ENCODE measurements at regions not wholly inside any gene's neighbourhood (a gene's known extent, or its start where the extent isn't known, plus 50 kb on each side); places are given as distances from the start of the nearest gene placed in this dataset.

GRCh38 chr6:93624408-93624807, 205.0 kb upstream of the EPHA7 start:
- TF ChIP-seq, protein P1, sequence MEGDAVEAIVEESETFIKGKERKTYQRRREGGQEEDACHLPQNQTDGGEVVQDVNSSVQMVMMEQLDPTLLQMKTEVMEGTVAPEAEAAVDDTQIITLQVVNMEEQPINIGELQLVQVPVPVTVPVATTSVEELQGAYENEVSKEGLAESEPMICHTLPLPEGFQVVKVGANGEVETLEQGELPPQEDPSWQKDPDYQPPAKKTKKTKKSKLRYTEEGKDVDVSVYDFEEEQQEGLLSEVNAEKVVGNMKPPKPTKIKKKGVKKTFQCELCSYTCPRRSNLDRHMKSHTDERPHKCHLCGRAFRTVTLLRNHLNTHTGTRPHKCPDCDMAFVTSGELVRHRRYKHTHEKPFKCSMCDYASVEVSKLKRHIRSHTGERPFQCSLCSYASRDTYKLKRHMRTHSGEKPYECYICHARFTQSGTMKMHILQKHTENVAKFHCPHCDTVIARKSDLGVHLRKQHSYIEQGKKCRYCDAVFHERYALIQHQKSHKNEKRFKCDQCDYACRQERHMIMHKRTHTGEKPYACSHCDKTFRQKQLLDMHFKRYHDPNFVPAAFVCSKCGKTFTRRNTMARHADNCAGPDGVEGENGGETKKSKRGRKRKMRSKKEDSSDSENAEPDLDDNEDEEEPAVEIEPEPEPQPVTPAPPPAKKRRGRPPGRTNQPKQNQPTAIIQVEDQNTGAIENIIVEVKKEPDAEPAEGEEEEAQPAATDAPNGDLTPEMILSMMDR (IDR thresholded peaks at IDR 0.05): no peak
- no peak for DNase-seq
- Mint-ChIP-seq H3K4me3 (no peak overlapping the region), H3K27ac (no peak overlapping the region), H3K9me3 (no peaks in the 10 kb centered on the region), H3K4me1 (peaks cover 3% of the 10 kb centered on the region), H3K27me3 (ENCODE audit: low read depth, poor library complexity) (no peaks in the 10 kb centered on the region), H3K36me3 (ENCODE audit: low read depth) (no peaks in the 10 kb centered on the region)

GRCh38 chr6:93621442-93621841, 202.1 kb upstream of the EPHA7 start:
- Mint-ChIP-seq H3K27me3 (ENCODE audit: low read depth, poor library complexity) (no peaks in the 10 kb centered on the region), H3K4me1 (peaks cover 3% of the 10 kb centered on the region), H3K27ac (no peak overlapping the region), H3K4me3 (no peak overlapping the region), H3K36me3 (ENCODE audit: low read depth) (no peaks in the 10 kb centered on the region), H3K9me3 (no peaks in the 10 kb centered on the region)
- TF ChIP-seq, protein P1 (IDR thresholded peaks at IDR 0.05): no peak
- DNase-seq: no peak

DNA sequence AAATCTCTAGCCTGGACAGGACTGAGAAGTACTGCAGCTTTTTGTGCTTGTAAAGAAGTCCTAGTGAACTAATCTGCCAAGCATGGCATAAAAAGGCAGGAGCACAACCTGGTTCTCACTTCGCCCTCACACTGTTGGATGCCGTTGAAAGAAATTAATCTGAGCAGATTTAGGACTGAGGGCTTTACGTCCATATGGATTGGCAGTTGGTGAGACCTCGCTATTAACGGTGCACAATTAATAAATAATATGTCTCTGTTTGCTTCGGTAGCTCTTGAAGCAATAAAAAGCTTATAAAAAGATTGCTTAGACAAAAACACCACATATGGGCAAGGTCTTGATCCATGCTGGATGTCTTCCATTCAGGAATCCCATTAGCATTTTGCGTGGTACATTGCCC, 185.6 kb upstream of the EPHA7 start:
- Mint-ChIP-seq H3K4me1 (no peaks in the 10 kb centered on the region), H3K4me3 (no peak overlapping the region), H3K27ac (no peak overlapping the region), H3K9me3 (no peaks in the 10 kb centered on the region), H3K36me3 (ENCODE audit: low read depth) (no peaks in the 10 kb centered on the region), H3K27me3 (ENCODE audit: low read depth, poor library complexity) (no peaks in the 10 kb centered on the region)
- no peak for DNase-seq
- TF ChIP-seq, protein P1 (IDR thresholded peaks at IDR 0.05): no peak

DNA sequence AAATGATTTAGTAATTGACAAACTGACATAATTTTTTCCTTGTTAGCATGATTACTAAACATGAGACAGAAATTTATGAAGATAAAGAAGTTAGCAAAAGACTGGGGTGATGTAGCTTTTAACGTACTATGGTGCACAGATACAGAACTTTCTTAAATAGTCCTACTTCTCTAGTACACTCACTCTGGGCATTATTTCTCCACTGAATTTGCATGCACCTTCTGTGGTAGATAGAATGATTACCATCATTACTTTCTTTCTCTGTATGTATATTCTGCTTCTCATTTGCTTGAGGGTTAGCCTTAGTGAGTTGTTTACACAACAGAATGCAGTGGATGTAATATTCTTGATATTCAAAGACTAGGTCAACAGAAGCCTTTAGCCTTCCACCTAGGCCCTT, 173.1 kb upstream of the EPHA7 start:
- H3K9me3 Mint-ChIP-seq: no peaks in the 10 kb centered on the region
- no peaks in the 10 kb centered on the region for H3K27me3 Mint-ChIP-seq (ENCODE audit: low read depth, poor library complexity)
- TF ChIP-seq, protein P1 (IDR thresholded peaks at IDR 0.05): no peak
- DNase-seq: no peak
- no peak overlapping the region for H3K4me3 Mint-ChIP-seq
- H3K27ac Mint-ChIP-seq: no peak overlapping the region
- no peaks in the 10 kb centered on the region for H3K36me3 Mint-ChIP-seq (ENCODE audit: low read depth)
- no peaks in the 10 kb centered on the region for H3K4me1 Mint-ChIP-seq

DNA sequence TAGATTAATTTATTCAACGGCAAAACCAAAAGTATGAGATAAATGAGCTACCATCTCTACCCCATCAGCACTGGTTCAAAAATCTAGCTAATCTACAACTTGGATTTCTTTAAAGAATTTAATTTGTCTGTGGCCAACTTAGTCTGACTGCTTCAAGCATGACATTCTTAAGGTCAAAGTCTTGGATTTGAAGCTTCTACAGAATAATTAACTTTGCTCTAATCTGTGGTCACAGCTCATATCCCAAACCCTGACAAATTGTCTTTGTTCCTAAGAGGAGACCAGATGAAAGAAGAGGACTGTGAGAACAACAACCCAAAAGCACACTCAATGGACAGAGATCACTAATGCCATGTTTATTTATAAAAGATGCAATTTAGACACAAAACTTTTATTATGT, 166.9 kb upstream of the EPHA7 start:
- TF ChIP-seq, protein P1 (IDR thresholded peaks at IDR 0.05): no peak
- Mint-ChIP-seq H3K27me3 (ENCODE audit: low read depth, poor library complexity) (no peaks in the 10 kb centered on the region), H3K4me1 (peaks cover 21% of the 10 kb centered on the region), H3K27ac (no peak overlapping the region), H3K4me3 (no peak overlapping the region), H3K9me3 (no peaks in the 10 kb centered on the region), H3K36me3 (ENCODE audit: low read depth) (no peaks in the 10 kb centered on the region)
- DNase-seq: no peak

- Mint-ChIP-seq H3K4me1 (peaks cover 25% of the 10 kb centered on the region), H3K36me3 (ENCODE audit: low read depth) (no peaks in the 10 kb centered on the region), H3K27me3 (ENCODE audit: low read depth, poor library complexity) (no peaks in the 10 kb centered on the region), H3K9me3 (no peaks in the 10 kb centered on the region), H3K4me3 (no peak overlapping the region), H3K27ac (no peak overlapping the region)
- TF ChIP-seq, protein P1 (IDR thresholded peaks at IDR 0.05): no peak
- DNase-seq: no peak
Measured at GRCh38 chr6:93584300-93584699, 164.9 kb upstream of the EPHA7 start.
